Calu3 (cell line): ENCODE measurements at regions not wholly inside any gene's neighbourhood (a gene's known extent, or its start where the extent isn't known, plus 50 kb on each side); places are given as distances from the start of the nearest gene placed in this dataset.

Experiments used
- BruUV-seq: library from RNA; stranded (reverse); fragments of 400-500 nt; replicated peaks from 2 replicates; lab custom pipeline; 2021; lab: Mats Ljungman, UMichigan
- CTCF ChIA-PET: fragments of 300-600 bp; sonication (Branson Sonifier 250); formaldehyde crosslinking; loops from one replicate; lab custom pipeline; 2022; ENCODE audit warnings: antibody characterized with exemption; lab: Charles Lee
- DNase-seq: peaks from one replicate; pipeline ENCODE4 v3.0.0; 2022
- H3K27ac Mint-ChIP-seq: one replicate; pipeline ENCODE4 v1.8.0; 2022; ENCODE audit warnings: mixed read lengths; ENCODE audit not compliant: unreplicated experiment
- H3K27me3 Mint-ChIP-seq: one replicate; pipeline ENCODE4 v1.8.0; 2022; ENCODE audit warnings: mixed read lengths; ENCODE audit not compliant: unreplicated experiment
- H3K36me3 Mint-ChIP-seq: one replicate; pipeline ENCODE4 v1.8.0; 2022; ENCODE audit warnings: mild to moderate bottlenecking, moderate library complexity, mixed read lengths; ENCODE audit not compliant: insufficient read depth, unreplicated experiment
- H3K4me1 Mint-ChIP-seq: one replicate; pipeline ENCODE4 v1.8.0; 2022; ENCODE audit warnings: mild to moderate bottlenecking, low read depth, mixed read lengths; ENCODE audit not compliant: unreplicated experiment
- H3K4me3 Mint-ChIP-seq: one replicate; pipeline ENCODE4 v1.8.0; 2022; ENCODE audit warnings: mild to moderate bottlenecking, low read depth, moderate library complexity, mixed read lengths; ENCODE audit not compliant: unreplicated experiment
- H3K9me3 Mint-ChIP-seq: one replicate; pipeline ENCODE4 v1.8.0; 2022; ENCODE audit warnings: low read depth, mixed read lengths; ENCODE audit not compliant: unreplicated experiment
- intact Hi-C: fragments of 100-400 bp; cut with micrococcal nuclease; formaldehyde crosslinking; loops from one replicate; pipeline ENCODE4 v1.10.0; 2022; ENCODE audit not compliant: unreplicated experiment
- TF ChIP-seq, protein P1 (sequence below): fragments of 200-600 bp; IDR thresholded peaks from one replicate; pipeline ENCODE4 v1.8.0; 2022; ENCODE audit warnings: antibody characterized with exemption; ENCODE audit not compliant: unreplicated experiment

DNA sequence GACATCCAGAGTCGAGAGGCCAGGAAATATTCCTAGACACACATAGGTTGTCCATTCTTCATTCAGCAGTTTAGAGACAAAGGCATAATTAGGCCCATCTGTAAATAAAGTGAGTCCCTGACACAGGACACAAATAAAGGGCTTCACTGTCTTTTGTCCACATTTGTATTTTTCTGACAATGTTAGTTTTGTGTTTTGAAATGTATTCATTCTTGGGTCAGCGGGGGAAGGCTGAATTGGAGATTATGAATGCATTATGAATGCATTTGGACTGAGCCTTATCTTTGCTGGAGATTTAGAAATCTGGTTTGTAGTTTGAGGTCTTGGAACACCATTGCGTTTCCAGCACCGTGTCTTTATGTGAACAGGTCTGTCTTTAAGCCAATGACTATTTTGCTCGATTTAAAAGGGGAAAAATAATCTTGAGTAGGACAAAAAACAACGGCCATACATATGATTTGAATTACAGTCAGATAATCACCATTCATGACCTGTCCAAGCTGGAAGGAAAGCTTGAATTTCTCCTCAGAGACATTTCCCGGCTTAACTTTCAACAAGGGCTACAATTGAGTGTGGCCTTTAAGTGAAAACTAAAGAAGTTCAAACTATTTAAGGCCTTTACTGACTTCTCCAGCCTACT, 334.8 kb downstream of the WDR11 start:
- Mint-ChIP-seq H3K27ac (no peak overlapping the region), H3K27me3 (no peaks in the 10 kb centered on the region), H3K9me3 (no peaks in the 10 kb centered on the region), H3K4me3 (no peak overlapping the region), H3K4me1 (no peaks in the 10 kb centered on the region), H3K36me3 (no peaks in the 10 kb centered on the region)
- TF ChIP-seq, protein P1, sequence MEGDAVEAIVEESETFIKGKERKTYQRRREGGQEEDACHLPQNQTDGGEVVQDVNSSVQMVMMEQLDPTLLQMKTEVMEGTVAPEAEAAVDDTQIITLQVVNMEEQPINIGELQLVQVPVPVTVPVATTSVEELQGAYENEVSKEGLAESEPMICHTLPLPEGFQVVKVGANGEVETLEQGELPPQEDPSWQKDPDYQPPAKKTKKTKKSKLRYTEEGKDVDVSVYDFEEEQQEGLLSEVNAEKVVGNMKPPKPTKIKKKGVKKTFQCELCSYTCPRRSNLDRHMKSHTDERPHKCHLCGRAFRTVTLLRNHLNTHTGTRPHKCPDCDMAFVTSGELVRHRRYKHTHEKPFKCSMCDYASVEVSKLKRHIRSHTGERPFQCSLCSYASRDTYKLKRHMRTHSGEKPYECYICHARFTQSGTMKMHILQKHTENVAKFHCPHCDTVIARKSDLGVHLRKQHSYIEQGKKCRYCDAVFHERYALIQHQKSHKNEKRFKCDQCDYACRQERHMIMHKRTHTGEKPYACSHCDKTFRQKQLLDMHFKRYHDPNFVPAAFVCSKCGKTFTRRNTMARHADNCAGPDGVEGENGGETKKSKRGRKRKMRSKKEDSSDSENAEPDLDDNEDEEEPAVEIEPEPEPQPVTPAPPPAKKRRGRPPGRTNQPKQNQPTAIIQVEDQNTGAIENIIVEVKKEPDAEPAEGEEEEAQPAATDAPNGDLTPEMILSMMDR = no peak
- CTCF ChIA-PET = interaction anchor here (0.6 kb wide), 1 partner anchor 19 kb away, joined by 3 read pairs; no protein-coding TSS in a partner anchor
- intact Hi-C loops = no loop called here
- BruUV-seq = no TSS peak
- no peak for DNase-seq

DNA sequence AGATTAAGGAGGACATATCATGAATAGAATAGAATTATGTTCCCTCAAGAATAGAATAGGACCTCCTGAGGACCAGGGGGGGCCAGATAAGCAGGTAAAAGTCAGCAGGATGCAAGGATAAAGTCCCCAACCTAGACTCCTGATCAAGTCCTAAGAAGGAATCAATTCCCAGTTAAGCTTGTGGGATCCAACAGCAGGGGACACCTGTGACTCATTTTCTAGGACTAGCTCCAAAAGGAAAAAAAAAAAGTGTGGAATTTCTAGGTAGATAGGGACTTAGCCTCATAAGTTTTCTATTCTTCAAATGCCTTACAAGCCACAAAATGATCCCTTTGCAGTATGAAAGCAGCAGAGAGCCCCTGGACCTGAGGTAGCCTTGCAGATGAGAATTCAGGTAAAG, 336.2 kb downstream of the WDR11 start:
- Mint-ChIP-seq H3K9me3 (no peaks in the 10 kb centered on the region), H3K36me3 (no peaks in the 10 kb centered on the region), H3K4me3 (no peak overlapping the region), H3K4me1 (no peaks in the 10 kb centered on the region), H3K27ac (no peak overlapping the region), H3K27me3 (no peaks in the 10 kb centered on the region)
- TF ChIP-seq, protein P1 = no peak
- no TSS peak for BruUV-seq
- intact Hi-C loops = no loop called here
- CTCF ChIA-PET = interaction anchor here (0.6 to 0.8 kb wide), 2 partner anchors 137 to 199 kb away, joined by 3 read pairs; no protein-coding TSS in a partner anchor
- no peak for DNase-seq

DNA sequence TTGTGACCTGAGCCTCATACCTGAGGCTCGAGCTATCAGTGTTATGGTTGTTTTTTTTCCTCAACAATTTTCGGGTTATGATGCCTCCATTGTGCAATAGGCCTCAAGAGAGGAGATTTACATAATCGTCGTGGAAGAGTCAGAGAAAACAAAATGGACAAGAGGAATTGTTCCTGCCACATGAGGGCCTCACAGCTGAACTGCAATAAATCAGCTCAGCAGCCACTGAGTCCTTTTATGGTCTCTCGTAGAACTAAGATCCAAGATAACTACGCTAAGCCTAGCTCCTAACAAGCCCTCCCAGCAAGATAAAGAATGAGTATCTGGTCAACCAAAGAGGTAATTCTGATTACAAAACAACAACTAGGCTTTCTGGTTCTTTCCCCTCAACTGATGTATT, 336.8 kb downstream of the WDR11 start:
- no peaks in the 10 kb centered on the region for H3K4me1 Mint-ChIP-seq
- H3K4me3 Mint-ChIP-seq = no peak overlapping the region
- DNase-seq = no peak
- no peaks in the 10 kb centered on the region for H3K27me3 Mint-ChIP-seq
- intact Hi-C loops = no loop called here
- BruUV-seq = no TSS peak
- no peaks in the 10 kb centered on the region for H3K36me3 Mint-ChIP-seq
- no peak overlapping the region for H3K27ac Mint-ChIP-seq
- no peaks in the 10 kb centered on the region for H3K9me3 Mint-ChIP-seq
- TF ChIP-seq, protein P1 = no peak
- CTCF ChIA-PET = interaction anchor here (0.6 kb wide), 1 partner anchor 198 kb away, joined by 3 read pairs; no protein-coding TSS in a partner anchor

DNA sequence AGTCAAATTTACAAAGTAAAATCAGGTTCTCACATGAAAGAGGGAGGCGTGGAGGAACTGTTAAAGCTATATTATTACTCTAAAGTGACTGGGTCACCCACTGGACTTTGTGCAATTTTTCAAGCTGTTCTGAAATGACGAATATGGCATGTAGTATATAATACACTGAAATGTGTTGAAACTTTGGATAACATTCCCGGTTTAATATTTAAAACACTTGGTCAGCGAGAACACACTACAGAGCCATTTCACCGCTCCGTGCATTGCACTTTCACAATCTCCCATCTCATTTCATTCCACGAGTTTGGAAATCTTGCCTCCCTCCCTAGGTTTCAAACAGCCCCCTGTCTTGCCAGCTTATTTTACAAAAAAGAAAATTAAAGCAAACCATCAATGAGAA, 337.9 kb downstream of the WDR11 start:
- BruUV-seq = no TSS peak
- CTCF ChIA-PET = interaction anchor here (0.6 kb wide), 1 partner anchor 13 kb away, joined by 3 read pairs; no protein-coding TSS in a partner anchor
- TF ChIP-seq, protein P1 = no peak
- Mint-ChIP-seq H3K9me3 (no peaks in the 10 kb centered on the region), H3K27me3 (no peaks in the 10 kb centered on the region), H3K36me3 (no peaks in the 10 kb centered on the region), H3K4me3 (no peak overlapping the region), H3K4me1 (no peaks in the 10 kb centered on the region), H3K27ac (no peak overlapping the region)
- DNase-seq = no peak
- intact Hi-C loops = no loop called here
